HG03139 (cell line): ENCODE measurements at regions not wholly inside any gene's neighbourhood (a gene's known extent, or its start where the extent isn't known, plus 50 kb on each side); places are given as distances from the start of the nearest gene placed in this dataset.

Experiments
- ATAC-seq: cut with Tn5 transposase; IDR thresholded peaks from one replicate; pipeline ENCODE4 v1.9.1; 2021; ENCODE audit not compliant: unreplicated experiment

DNA sequence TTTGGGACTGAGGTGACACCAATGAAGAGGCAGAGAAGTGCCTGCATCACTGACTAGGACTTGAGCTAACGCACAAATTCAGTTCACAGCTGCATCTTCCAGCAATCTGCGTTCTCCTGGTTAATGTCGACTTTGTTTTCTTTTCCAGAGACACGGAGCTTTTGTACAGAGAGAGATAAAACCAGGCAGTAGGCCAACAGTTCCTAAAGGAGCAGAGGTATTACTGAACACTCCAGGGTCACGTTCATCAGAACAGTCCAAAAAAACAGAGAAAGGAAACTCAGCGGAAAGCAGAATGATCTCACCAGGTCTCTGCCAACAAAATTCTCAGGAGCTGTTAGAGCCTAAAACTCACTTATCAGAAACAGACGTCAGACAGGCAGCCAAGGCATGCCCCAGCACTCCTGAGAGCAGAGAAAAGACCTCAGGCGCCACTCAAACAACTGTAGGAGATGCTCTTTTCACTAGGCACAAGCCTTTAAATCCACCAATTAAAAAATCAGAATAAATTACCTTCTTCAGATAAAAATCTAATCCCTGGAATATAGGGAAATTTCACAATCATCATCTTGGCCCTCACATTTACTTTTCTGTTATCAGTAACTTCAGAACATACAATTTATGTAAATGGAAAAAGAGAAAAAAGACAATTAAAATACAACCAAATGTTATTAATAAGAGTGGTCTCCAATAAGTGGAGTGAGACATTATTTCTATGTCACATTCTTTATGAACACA, 95.9 kb upstream of the SPTBN1 start:
- no peak for ATAC-seq

DNA sequence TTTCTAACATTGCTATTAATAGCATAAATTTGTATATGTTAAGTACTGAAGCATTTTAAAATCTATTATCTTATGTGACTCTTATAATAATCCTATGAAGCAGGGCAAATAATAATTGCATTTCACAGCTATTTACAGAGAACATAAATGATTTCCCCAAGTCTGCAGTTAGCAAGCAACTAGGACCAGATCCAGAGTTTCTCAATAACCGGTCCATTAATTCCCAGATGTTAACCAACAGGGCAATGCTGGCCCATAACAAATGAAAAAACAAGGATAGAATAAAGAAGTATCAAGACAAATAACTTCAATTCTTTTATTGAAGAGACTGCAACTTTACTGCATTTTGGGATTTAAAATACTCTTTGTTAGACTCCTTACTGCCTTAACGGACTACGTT, 91.7 kb upstream of the SPTBN1 start:
- ATAC-seq, result no peak

DNA sequence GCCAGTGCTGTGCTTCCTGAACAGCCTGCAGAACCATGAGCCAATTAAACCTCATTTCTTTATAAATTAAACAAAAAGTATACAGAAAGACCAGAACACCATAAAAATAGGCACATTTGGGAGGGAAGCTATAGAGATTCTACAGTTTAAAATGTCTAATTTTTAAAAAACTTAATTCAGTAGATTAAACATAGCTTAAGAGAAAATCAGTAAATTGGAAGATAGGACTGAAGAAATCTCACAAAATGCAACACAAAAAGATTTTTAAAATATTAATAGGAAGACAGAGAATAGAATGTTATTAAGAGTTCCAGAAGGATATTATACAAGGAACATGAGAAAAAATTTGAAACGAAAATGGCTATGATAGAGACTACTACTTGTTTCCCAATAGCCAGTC, 90.5 kb upstream of the SPTBN1 start:
- no peak for ATAC-seq

DNA sequence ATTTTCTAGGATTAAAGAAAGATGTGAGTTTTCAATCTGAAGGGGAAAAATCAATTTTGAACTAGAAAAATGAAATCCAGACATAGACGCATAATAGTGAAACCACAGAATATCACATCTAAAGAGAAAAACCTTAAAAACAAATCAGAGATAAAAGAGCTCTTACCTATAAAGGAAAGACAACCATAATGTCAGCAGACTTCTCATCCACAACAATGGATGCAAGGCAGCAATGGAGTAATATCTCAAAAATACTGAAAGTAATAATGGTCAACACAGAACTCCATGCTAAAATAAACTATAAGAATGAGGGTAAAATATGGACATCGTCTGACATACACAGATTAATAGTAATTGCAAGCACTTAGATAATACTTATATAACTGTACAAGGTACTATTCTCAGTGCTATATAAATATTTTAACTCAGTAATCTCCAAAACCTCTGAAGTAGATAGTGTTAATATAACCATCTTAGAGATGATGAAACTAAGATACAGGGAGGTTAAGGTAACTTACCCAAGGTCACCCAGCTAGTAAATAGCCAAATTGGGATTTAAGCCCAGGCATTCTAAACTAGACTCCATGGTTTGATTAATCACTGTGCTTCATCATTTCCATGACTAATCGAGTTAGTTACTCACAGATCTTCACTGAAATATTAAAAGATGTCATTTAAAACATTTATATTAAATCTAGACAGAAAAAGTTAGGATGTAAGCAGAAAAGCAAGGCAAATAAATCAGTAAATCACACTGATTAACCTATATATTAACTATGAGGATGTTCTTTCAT, 89.4 kb upstream of the SPTBN1 start:
- no peak for ATAC-seq

- ATAC-seq, result no peak
These were observed 85.6 kb upstream of the SPTBN1 start for GRCh38 chr2:54370405-54371104.

GRCh38 chr2:54371460-54372065, 84.6 kb upstream of the SPTBN1 start:
- ATAC-seq, result no peak

DNA sequence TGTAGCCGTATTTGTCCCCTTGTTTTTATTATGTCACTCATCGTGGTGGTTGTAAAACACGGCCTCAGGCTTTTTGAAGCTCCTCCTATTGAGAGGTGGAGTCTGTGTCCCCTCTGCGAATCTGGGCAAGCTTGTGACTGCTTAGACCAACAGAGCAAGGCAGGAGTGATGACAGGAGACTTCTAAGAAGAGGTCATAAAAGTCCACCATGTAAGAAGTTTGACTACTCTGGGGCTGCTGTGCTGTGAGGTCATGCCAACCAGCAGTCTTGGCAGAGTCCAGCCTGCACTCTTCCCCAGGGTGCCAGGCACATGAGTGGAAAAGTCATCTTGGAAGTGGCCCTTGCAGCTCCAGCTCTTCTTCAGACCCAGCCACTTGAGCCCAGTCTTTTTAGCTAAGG, 83.8 kb upstream of the SPTBN1 start:
- no peak for ATAC-seq

GRCh38 chr2:54373855-54374254, 82.3 kb upstream of the SPTBN1 start:
- ATAC-seq, result no peak

DNA sequence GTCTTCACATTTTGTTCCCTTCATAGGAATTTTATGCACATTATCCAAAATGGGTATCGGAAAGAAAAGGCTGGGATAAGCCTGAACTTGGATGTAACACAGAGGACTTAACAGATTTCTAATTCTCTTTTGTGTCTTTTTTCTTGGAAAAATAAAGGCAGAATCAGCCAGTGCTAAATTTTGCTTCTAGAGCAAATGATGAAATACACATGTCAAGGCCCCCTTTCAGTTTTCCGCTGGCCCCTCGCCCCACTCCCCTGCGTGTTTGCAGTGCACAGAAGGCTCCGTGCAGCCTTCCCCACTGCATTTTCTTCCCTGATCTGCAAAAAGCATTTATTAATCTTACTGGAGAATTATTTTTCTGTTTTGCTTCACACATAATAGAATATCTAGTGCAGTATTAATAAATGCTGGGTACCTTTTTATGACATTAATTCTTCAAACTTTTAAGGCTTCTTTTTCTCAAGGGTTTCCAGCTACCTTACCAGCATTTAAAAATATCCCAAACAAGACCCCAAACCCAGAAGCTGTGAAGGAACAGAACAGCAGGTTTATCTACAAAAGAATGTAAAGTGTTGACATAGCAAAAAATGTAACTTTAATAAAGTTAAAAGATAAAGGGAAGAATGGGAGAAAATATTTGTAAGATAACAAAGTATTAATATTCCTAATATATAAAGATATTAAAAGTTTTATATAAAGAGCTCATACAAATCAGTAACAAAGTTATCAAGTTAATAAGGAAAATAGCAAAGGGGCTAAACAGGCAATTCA, 81.3 kb upstream of the SPTBN1 start:
- no peak for ATAC-seq

DNA sequence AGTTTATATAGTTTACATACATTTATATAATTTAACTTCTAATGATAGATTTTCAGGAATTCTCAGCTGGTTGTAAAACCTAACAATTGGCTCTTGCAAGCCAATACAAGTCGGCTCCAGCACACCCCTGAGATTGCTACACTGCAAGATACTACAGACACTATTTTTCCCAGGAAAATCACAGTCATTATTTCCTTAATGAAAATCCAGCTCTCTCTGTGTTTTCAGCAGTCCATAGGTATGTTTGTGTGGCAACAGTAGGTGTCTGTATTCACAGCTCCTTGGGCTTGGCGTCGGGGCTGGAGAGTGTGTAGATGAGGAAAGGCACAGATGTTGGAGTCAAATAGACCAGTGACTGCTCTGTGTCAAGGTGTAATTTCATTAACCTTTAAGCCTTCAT, 78.7 kb upstream of the SPTBN1 start:
- ATAC-seq, result no peak

DNA sequence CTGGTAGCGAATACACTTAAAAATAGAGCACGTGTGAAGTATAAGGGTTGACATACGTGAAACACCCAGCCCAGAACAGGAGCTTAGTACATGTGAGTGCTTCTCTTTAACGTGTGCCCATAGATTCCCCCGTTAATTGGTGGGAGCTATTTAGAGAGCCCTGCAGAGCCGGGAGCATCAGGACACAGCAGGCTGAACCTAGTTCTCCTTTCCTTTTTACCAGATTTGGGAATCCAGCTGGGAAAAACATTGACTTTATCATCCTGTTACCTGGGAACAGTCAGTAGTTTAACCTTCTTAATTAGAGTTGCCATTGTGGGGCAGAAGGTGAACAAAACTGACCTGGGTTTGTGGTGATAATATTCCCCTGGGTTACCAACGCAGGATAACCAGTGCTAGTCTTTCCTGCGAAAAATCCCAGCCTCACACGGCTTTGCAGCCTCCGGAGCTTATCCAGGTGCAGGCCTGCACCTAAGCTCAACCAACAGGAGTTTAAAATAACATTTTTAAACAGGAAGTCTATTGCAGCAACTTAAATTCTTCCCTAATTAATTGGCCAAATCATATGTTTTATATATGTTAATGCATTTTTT, 78.1 kb upstream of the SPTBN1 start:
- ATAC-seq, result no peak

DNA sequence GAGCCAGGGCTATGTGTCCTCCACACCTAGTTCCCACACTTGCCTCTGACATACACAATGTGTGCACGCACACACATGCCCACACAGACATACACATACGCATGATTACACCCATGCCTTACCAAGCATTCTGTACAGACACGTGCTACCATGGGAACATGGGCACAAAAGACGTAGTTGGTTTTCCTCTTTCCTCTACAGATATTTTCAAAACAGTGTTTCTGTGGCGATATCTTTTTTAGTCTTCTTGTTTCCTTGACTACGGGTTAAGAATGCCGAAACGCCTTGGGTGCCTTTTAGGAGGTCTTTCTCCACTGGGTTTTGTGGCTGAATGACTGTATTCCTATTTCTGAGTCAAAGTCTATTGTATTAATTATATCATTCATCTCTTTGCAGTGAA, 75.5 kb upstream of the SPTBN1 start:
- ATAC-seq, result no peak

DNA sequence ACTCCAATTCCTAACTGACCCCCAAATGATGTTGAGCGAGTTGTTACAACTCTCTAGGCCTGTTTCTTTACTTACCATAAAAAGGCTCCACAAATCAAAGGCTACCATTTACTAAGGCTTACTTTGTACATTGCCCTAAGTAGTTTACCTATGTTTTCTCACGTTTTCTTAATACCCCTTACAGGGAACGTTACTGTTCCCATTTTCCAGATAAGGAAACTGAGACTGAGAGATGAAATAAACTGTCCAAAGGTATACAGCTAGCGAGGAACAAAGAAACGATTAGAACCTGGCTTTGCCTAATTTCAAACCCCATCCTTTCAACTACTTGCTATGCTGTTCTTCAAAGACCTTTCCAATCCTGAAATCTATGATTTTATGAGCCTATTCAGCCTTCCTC, 74.8 kb upstream of the SPTBN1 start:
- no peak for ATAC-seq

DNA sequence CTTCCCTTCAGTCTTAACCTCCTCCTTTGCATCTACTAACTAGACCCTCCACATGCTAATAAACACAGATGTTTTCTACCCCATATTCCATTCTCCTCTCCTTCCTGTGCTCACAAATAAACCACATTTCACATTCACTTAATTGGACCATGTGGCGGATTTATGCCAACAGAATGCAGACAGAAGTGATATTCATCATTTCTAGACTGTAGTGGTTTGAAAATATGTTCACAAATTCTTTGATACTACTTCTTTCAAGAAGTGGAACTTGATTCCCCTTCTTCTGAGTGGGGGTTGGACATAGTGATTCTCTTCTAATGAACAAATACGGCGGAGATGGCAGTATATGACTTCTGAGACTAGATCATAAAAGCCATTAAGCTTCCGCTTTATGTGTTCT, 73.5 kb upstream of the SPTBN1 start:
- ATAC-seq, result no peak

DNA sequence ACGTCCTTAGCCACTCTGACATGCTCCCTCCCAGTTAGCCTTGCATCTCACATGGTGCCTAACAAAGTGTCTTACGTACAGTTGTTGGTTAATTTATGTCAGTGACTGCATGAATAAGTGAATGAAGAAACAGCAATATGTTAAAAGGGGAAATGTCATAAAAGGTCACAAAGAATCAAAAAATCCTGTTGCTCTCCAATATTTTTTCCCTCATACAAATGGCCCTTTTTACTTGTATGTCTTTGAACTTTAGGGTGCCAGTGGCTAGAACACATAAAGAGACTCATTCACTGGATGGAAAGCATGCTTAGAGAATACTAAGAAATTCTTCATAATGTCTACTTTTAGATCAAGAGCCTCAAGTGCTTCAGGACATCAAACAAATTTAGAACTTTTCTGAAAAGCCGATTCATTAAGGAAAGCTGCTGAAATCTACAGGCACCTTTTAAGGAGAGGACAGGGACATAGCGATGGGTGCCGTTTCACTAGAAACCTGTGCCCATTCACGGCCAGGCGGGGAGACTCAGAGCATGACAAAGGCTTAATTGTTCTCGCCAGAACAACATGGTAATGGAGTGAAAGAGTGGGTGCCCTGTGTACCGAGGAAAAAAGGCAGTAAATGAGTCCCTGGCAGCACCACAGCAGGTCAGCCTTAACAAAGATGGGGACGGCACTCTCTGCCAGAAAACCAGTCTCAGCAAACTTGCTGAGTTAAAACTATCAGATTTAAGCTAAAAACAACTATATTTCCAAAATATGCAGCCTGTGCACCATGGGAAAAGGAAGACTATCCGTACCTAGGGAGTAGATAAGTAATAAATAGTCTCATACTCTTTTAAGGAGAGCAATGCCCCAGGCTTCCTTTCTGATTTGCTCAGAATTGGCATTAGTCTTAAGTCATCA, 71.6 kb upstream of the SPTBN1 start:
- no peak for ATAC-seq

- ATAC-seq, result no peak
These were observed 70.9 kb upstream of the SPTBN1 start for GRCh38 chr2:54385271-54385670.

- no peak for ATAC-seq
These were observed 69.5 kb upstream of the SPTBN1 start for GRCh38 chr2:54386585-54386984.

DNA sequence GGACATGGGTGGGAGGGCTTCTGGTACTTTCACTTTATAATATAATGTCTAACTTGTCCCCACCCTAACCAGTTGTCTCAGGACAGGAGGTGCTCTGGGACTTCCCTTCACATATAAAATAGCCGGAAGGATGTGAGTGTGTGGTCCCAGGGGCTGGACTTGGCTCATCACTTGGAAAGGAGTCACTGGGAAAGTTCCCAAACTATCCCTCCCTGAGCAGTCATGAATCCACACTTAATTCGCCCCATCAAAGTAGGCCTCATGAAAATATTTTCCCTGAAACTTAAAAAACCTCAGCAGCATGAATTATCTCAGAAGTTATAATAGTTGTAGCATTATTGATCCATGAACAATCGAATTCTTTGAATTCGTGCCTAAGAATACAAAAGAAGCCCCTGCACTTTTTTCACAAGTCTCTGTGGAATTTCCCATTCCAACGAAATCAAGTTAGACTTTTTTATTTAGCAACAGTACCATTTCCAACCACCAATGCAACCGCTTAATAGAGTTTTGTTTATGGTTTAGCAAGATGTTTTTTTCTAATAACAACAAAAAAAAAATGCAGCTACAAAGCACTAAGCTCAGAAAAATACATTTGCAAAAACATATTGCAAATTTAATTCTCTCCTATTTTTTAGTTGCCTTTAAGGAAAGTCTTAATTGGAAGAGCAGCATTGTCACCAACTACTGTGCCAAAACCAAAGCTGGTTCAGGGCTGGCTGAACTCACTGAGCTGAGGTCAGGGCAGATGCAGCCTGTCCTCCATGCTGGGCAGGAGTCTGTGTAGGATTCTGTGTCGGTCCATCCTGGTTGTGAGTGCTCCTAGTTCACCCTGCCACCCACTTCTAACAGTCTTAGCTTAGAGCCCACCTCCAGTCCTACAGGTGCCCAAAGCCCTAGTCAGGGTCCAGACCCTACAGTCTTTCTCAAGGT, 68.8 kb upstream of the SPTBN1 start:
- ATAC-seq, result no peak
